ENCODE measurements at regions not wholly inside any gene's neighbourhood (a gene's known extent, or its start where the extent isn't known, plus 50 kb on each side); places are given as distances from the start of the nearest gene placed in this dataset.

- FAIRE-seq, result peak; percentile 98
- no peak for TF ChIP-seq POLR2A (IDR thresholded peaks at IDR 0.05; ENCODE audit: low read depth, low read length)
- DNase-seq (ENCODE audit: insufficient read length, low spot score), result peak; percentile 48
These were observed 282.0 kb upstream of the VEPH1 start for GRCh38 chr3:157785102-157785826.

- TF ChIP-seq POLR2A (IDR thresholded peaks at IDR 0.05; ENCODE audit: low read depth, low read length), result no peak
- DNase-seq (ENCODE audit: insufficient read length, low spot score) (no peak), FAIRE-seq (no peak)
These were observed 279.0 kb upstream of the VEPH1 start for GRCh38 chr3:157782236-157782635.

GRCh38 chr3:157776861-157777260 lies 273.6 kb upstream of the VEPH1 start:
- no peak for TF ChIP-seq POLR2A (IDR thresholded peaks at IDR 0.05; ENCODE audit: low read depth, low read length)
- FAIRE-seq (no peak), DNase-seq (ENCODE audit: insufficient read length, low spot score) (no peak)

GRCh38 chr3:157775446-157775845 lies 272.2 kb upstream of the VEPH1 start:
- FAIRE-seq (no peak), DNase-seq (ENCODE audit: insufficient read length, low spot score) (no peak)
- no peak for TF ChIP-seq POLR2A (IDR thresholded peaks at IDR 0.05; ENCODE audit: low read depth, low read length)

- DNase-seq (ENCODE audit: insufficient read length, low spot score), result no peak
- TF ChIP-seq POLR2A (IDR thresholded peaks at IDR 0.05; ENCODE audit: low read depth, low read length), result no peak
- FAIRE-seq, result no peak
These were observed 266.2 kb upstream of the VEPH1 start for GRCh38 chr3:157769378-157769777.

- DNase-seq (ENCODE audit: insufficient read length, low spot score) (no peak), FAIRE-seq (no peak)
- no peak for TF ChIP-seq POLR2A (IDR thresholded peaks at IDR 0.05; ENCODE audit: low read depth, low read length)
These were observed 264.4 kb upstream of the VEPH1 start for GRCh38 chr3:157767607-157768006.

GRCh38 chr3:157763644-157764043 lies 260.4 kb upstream of the VEPH1 start:
- TF ChIP-seq POLR2A (IDR thresholded peaks at IDR 0.05; ENCODE audit: low read depth, low read length), result no peak
- no peak for FAIRE-seq
- no peak for DNase-seq (ENCODE audit: insufficient read length, low spot score)

GRCh38 chr3:157759311-157759710 lies 256.1 kb upstream of the VEPH1 start:
- TF ChIP-seq POLR2A (IDR thresholded peaks at IDR 0.05; ENCODE audit: low read depth, low read length), result no peak
- DNase-seq (ENCODE audit: insufficient read length, low spot score), result no peak
- FAIRE-seq, result no peak

- TF ChIP-seq POLR2A (IDR thresholded peaks at IDR 0.05; ENCODE audit: low read depth, low read length), result no peak
- FAIRE-seq, result no peak
- no peak for DNase-seq (ENCODE audit: insufficient read length, low spot score)
These were observed 252.0 kb upstream of the VEPH1 start for GRCh38 chr3:157755233-157755632.

GRCh38 chr3:157754451-157754850 lies 251.2 kb upstream of the VEPH1 start:
- DNase-seq (ENCODE audit: insufficient read length, low spot score) (no peak), FAIRE-seq (no peak)
- TF ChIP-seq POLR2A (IDR thresholded peaks at IDR 0.05; ENCODE audit: low read depth, low read length), result no peak

- no peak for DNase-seq (ENCODE audit: insufficient read length, low spot score)
- no peak for FAIRE-seq
- no peak for TF ChIP-seq POLR2A (IDR thresholded peaks at IDR 0.05; ENCODE audit: low read depth, low read length)
These were observed 250.5 kb upstream of the VEPH1 start for GRCh38 chr3:157753787-157754136.

GRCh38 chr3:157752956-157753786 lies 250.0 kb upstream of the VEPH1 start:
- TF ChIP-seq POLR2A (IDR thresholded peaks at IDR 0.05; ENCODE audit: low read depth, low read length), result no peak
- FAIRE-seq (no peak), DNase-seq (ENCODE audit: insufficient read length, low spot score) (no peak)

- no peak for TF ChIP-seq POLR2A (IDR thresholded peaks at IDR 0.05; ENCODE audit: low read depth, low read length)
- FAIRE-seq (no peak), DNase-seq (ENCODE audit: insufficient read length, low spot score) (no peak)
These were observed 249.3 kb upstream of the VEPH1 start for GRCh38 chr3:157752554-157752953.

- no peak for TF ChIP-seq POLR2A (IDR thresholded peaks at IDR 0.05; ENCODE audit: low read depth, low read length)
- DNase-seq (ENCODE audit: insufficient read length, low spot score), result no peak
- FAIRE-seq, result no peak
These were observed 248.2 kb upstream of the VEPH1 start for GRCh38 chr3:157751386-157751785.

GRCh38 chr3:157746391-157746790 lies 243.2 kb upstream of the VEPH1 start:
- DNase-seq (ENCODE audit: insufficient read length, low spot score) (no peak), FAIRE-seq (no peak)

More at GRCh38 chr3:157746391-157746790, 243.2 kb upstream of the VEPH1 start:
- no peak for TF ChIP-seq POLR2A (IDR thresholded peaks at IDR 0.05; ENCODE audit: low read depth, low read length)

Data from H54 (cell line).